ENCODE measurements at regions not wholly inside any gene's neighbourhood (a gene's known extent, or its start where the extent isn't known, plus 50 kb on each side); places are given as distances from the start of the nearest gene placed in this dataset.

DNA sequence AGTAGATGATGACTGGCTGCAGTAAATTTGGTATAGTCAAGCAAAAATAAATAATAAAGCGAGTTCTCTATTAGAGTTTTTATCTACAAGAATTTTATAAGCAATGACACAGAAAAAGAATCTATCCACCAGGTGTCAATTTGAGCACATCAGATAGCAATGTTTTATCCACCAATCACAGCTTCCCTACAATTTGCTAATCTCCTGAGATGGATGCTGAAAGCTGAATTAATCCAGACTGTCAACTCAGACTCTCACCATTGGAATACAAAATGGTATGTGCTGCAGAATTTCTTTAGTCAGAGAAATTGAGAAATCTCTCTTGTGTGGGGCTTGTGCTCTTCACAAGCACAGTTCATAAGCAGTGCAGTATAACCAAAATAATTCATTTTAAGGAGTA is 888.9 kb upstream of the GHITM start:
- no peak for DNase-seq (ENCODE audit: low read depth)

DNA sequence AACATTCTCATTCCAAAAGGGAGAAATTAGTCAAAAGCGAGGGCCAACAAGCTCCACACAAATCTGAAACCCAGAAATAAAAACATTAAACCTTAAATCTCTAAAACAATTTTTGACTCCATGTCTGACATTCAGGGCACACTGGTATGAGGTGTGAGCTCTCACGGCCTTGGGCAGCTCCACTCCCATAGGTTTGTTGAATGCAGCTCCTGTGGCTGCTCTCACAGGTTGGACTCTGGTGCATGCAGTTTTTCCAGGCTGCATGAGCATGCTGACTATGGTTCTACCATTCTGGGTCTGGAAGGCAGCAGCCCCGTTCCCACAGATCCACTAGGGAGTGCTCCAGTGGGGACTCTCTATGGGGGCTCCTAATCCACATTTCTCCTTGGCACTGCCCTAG is 887.1 kb upstream of the GHITM start:
- no peak for DNase-seq (ENCODE audit: low read depth)

- no peak for DNase-seq (ENCODE audit: low read depth)
These were observed 886.7 kb upstream of the GHITM start for GRCh38 chr10:83252596-83252995.

GRCh38 chr10:83253011-83253671 is 886.2 kb upstream of the GHITM start:
- no peak for DNase-seq (ENCODE audit: low read depth)

GRCh38 chr10:83254698-83255097 is 884.6 kb upstream of the GHITM start:
- DNase-seq (ENCODE audit: low read depth): no peak

GRCh38 chr10:83262434-83262833 is 876.9 kb upstream of the GHITM start:
- DNase-seq (ENCODE audit: low read depth): no peak

DNA sequence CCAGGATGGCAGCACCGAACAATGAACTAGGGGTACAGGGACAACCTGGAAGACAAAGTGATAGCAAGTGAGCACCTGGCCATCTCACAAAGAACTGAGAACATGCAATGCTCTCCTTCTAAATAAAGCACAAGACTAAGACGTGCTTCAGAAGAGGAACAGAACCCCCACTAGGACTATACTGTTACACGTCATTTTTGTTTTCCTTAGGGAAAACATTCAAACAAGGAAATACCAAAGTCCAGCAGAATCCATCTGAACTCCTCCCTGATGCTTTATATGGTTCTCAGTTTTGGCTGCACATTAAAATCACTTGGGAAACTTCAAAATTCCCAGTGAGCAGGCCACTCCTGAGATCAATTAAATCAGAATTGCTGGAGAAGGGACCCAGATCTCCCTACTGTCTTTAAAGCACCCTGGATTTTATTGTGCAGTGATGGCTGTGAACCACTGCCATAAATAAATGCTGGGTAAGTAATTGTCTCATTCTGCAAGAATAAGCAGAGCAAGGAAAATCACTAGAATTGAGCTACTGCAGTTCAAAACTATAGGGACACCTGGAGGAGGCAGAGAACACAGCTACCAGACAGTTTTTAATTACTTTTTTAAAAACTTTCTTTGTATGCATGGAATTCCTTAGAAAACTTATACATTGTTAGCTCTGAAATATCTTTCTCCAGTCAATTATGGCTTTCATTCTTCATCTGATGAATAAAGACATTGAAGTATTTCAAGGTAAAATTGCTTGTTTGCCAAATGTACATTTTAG is 866.5 kb upstream of the GHITM start:
- no peak for DNase-seq (ENCODE audit: low read depth)

- DNase-seq (ENCODE audit: low read depth): no peak
These were observed 865.2 kb upstream of the GHITM start for GRCh38 chr10:83274088-83274487.

GRCh38 chr10:83276971-83277370 is 862.3 kb upstream of the GHITM start:
- no peak for DNase-seq (ENCODE audit: low read depth)

GRCh38 chr10:83283151-83283550 is 856.2 kb upstream of the GHITM start:
- no peak for DNase-seq (ENCODE audit: low read depth)

DNA sequence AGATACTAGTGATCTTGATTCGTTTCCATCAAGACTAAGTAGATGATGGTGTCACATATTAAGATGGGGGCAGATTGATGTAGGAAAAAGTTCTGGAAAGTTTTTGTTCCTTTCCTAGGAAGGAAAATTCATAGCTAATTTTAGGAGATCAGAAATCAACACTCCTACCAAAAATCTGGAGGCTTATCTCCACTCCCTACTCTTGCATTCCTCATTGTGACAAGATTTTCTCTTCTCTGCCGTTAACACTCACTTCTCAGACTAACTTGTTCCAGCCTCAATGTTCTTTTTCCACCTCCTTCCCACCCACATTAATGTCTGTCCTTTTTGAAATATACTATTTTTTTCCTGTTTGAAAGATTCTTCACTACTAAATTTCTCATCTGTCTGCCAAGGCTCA is 851.9 kb upstream of the GHITM start:
- no peak for DNase-seq (ENCODE audit: low read depth)

GRCh38 chr10:83289373-83289772 is 849.9 kb upstream of the GHITM start:
- DNase-seq (ENCODE audit: low read depth): no peak

DNA sequence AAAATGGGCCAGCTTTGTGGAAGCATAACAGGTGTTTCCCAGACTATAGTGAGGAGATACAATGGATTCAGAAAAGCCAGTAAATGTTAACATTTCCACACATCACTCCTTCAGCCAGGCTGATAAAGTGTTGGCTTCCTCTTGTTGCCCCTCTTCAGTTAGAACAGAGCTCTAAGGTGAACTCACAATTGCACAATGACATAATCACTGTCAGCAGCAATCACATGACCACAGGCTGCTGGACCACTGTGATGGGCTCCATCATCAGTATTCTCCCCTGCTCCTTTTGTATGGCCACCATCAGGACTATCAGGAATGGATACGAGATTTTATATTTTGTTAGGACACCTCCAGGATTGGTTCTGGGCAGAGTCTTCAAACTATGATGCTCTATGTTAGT is 849.4 kb upstream of the GHITM start:
- DNase-seq (ENCODE audit: low read depth): no peak

GRCh38 chr10:83301732-83302131 is 837.6 kb upstream of the GHITM start:
- no peak for DNase-seq (ENCODE audit: low read depth)

- DNase-seq (ENCODE audit: low read depth): no peak
These were observed 836.7 kb upstream of the GHITM start for GRCh38 chr10:83302623-83303022.

DNA sequence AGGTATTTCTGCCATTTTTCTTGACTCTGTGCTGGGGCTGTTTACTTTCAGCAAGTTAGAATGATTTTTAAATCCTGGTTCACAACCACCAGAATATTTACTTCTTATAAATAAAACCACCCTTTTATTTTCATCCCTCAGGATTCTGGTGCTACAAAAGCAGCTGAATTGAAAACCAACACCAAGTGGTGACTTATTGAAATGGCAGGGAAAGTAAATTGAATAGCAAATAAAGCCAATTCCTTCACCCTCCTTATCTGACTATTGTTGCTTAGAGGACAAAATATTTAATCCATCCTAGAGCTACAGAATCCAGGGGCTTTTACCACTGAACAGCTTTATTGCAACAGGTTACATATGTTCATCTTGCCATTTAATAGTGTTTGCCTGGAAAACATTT is 828.6 kb upstream of the GHITM start:
- DNase-seq (ENCODE audit: low read depth): no peak

DNA sequence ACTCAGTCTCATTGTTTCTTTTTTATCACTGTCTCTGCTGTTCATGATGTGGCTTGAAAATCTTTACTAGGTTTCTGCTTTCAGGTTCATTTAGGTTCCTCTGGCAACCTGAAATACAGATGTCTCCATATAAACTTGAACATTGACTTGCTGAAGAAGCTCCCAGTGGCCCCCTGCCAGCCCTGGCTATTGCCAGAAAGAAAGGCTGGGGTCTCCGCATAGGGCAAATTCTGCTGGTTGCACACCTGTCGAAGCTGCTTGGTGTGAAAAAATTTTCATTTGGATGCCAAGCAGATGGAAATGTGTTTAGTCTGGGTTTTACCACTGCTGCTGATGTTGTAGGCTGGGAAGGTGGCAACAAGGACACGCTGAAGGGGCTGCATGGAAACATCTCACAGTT is 826.7 kb upstream of the GHITM start:
- no peak for DNase-seq (ENCODE audit: low read depth)

GRCh38 chr10:83332690-83333089 is 806.6 kb upstream of the GHITM start:
- DNase-seq (ENCODE audit: low read depth): no peak

DNA sequence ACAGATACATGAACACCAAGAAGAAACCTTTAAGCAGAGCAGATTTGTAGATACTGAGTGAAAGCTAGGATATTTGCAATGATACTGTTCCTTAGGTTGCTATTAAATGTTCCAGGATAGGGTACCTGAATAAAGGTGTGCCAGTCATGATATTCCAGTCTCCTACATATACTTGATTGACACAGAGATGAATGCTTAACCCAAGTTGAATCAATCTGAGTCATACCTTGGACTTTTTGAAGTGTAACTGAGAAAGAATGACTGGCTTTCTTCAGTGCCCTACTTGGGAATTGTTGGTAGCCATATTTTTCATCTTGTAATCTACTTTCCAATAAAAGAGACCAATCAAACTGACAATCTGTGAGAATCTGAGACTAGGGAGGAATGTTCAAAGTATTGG is 805.7 kb upstream of the GHITM start:
- DNase-seq (ENCODE audit: low read depth): no peak

GRCh38 chr10:83343676-83344075 is 795.6 kb upstream of the GHITM start:
- DNase-seq (ENCODE audit: low read depth): no peak

DNA sequence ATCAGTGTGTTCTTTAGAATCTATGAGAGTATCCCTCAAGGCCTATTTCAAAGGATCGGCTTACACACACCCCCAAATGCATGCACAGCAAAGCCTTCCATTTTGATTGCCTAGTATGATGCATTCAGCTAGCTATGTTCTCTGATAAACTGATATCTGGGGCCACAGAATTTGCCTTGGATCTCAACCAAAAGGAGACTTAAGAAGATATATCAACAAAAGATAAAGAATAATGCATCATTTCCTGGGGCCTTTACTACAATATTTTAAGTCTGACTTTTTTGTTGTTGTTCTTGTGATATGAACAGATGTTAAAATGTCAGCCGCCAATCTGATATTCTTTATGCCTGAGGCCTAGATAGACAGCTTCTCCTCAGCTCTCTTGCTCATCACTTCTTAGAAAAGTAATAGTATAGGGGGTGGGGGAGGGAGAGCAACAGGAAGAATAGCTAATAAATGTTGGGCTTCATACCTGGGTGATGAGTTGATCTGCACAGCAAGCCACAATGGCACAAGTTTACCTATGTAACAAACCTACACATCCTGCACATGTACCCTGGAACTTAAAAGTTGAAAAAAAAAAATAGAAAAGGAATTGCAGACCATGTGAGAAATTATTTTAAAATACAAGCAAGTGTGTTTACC is 792.9 kb upstream of the GHITM start:
- DNase-seq (ENCODE audit: low read depth): no peak

DNA sequence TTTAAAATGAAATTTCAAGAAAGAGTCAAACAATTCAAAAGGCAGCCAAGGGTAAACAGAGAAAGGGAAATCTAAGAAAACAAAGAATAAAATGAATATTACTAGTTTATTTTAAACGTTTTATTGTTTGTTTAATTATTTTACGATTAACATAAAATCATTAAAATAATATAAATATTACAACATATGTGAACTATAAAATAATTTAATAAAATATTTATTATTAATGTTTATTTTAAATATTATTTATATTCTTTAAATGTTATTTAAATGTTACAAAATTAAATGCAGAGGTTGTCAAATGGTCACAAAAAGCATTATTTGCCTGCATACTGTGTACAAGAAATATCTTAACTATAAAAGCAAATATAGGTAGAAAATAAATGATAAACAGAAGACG is 786.7 kb upstream of the GHITM start:
- DNase-seq (ENCODE audit: low read depth): no peak

GRCh38 chr10:83354456-83354855 is 784.9 kb upstream of the GHITM start:
- DNase-seq (ENCODE audit: low read depth): no peak
